WTC11 (cell line): ENCODE measurements at regions not wholly inside any gene's neighbourhood (a gene's known extent, or its start where the extent isn't known, plus 50 kb on each side); places are given as distances from the start of the nearest gene placed in this dataset.

Experiments used
- ATAC-seq: fragments of 200-7000 bp; cut with Tn5 transposase; 2 replicates; pipeline ENCODE4 v1.10.0; 2021; ENCODE audit warnings: mild to moderate bottlenecking, moderate library complexity
- CTCF ChIA-PET: fragments of 300-600 bp; sonication (Branson Sonifier 250); formaldehyde crosslinking; loops from one replicate; lab custom pipeline; 2021; ENCODE audit warnings: antibody characterized with exemption; lab: Charles Lee
- POLR2A ChIA-PET: fragments of 350-600 bp; sonication (Branson Sonifier 250); formaldehyde crosslinking; loops from one replicate; lab custom pipeline; 2021; ENCODE audit warnings: antibody characterized with exemption; lab: Charles Lee
- DNase-seq: peaks from one replicate; pipeline ENCODE4 v3.0.0; 2021; ENCODE audit warnings: low spot score
- H3K27ac Mint-ChIP-seq: 2 replicates; pipeline ENCODE4 v1.8.0; 2021; ENCODE audit warnings: mixed read lengths
- H3K27me3 Mint-ChIP-seq: 2 replicates; pipeline ENCODE4 v1.8.0; 2021; ENCODE audit warnings: low read depth, mild to moderate bottlenecking, moderate library complexity, mixed read lengths
- H3K36me3 Mint-ChIP-seq: 2 replicates; pipeline ENCODE4 v1.8.0; 2021; ENCODE audit warnings: mixed read lengths
- H3K4me1 Mint-ChIP-seq: 2 replicates; pipeline ENCODE4 v1.8.0; 2022; ENCODE audit warnings: mixed read lengths
- H3K4me3 Mint-ChIP-seq: 2 replicates; pipeline ENCODE4 v1.8.0; 2021; ENCODE audit warnings: mild to moderate bottlenecking, moderate library complexity, mixed read lengths
- H3K9me3 Mint-ChIP-seq: 2 replicates; pipeline ENCODE4 v1.8.0; 2021; ENCODE audit warnings: mixed read lengths
- ATF1 ChIP-seq: sonication (generic); formaldehyde crosslinking; IDR thresholded peaks from 2 replicates; pipeline ENCODE4 v1.8.1; 2023; ENCODE audit warnings: mild to moderate bottlenecking, moderate library complexity, missing genetic modification reagents
- ATF3 ChIP-seq: sonication (generic); formaldehyde crosslinking; conservative IDR thresholded peaks from 2 replicates; pipeline ENCODE4 v1.8.1; 2022; ENCODE audit warnings: mild to moderate bottlenecking, missing genetic modification reagents
- CBFB ChIP-seq: sonication (generic); formaldehyde crosslinking; IDR thresholded peaks from 2 replicates; pipeline ENCODE4 v1.8.1; 2022; ENCODE audit warnings: mild to moderate bottlenecking, low read depth, missing genetic modification reagents
- GRHL2 ChIP-seq: fragments of 250-450 bp; sonication (Bioruptor Pico); IDR thresholded peaks from 2 replicates; pipeline ENCODE4 v1.8.0; 2022; ENCODE audit warnings: mild to moderate bottlenecking, moderate library complexity; ENCODE audit not compliant: insufficient replicate concordance, severe bottlenecking
- JAZF1 ChIP-seq: fragments of 250-450 bp; sonication (Bioruptor Pico); IDR thresholded peaks from 2 replicates; pipeline ENCODE4 v1.9.0; 2021; ENCODE audit warnings: moderate library complexity, mild to moderate bottlenecking, inconsistent platforms
- NFATC4 ChIP-seq: fragments of 250-450 bp; sonication (Bioruptor Pico); IDR thresholded peaks from 2 replicates; pipeline ENCODE4 v1.9.0; 2021; ENCODE audit warnings: mild to moderate bottlenecking
- NFE2L1 ChIP-seq: sonication (generic); formaldehyde crosslinking; IDR thresholded peaks from 2 replicates; pipeline ENCODE4 v1.8.1; 2023; ENCODE audit warnings: missing genetic modification reagents
- NR2C2 ChIP-seq: sonication (generic); formaldehyde crosslinking; IDR thresholded peaks from 2 replicates; pipeline ENCODE4 v1.8.0; 2022; ENCODE audit warnings: mild to moderate bottlenecking, missing genetic modification reagents
- PRRX2 ChIP-seq: fragments of 250-450 bp; sonication (Bioruptor Pico); IDR thresholded peaks from 2 replicates; pipeline ENCODE4 v1.8.0; 2021; ENCODE audit warnings: mild to moderate bottlenecking
- STAT6 ChIP-seq: sonication (generic); formaldehyde crosslinking; conservative IDR thresholded peaks from 2 replicates; pipeline ENCODE4 v1.8.1; 2023; ENCODE audit warnings: mild to moderate bottlenecking, low read depth, missing genetic modification reagents, moderate library complexity
- TCF7 ChIP-seq: sonication (generic); formaldehyde crosslinking; IDR thresholded peaks from 2 replicates; pipeline ENCODE4 v1.8.0; 2022; ENCODE audit warnings: mild to moderate bottlenecking, low read depth, missing genetic modification reagents, moderate library complexity
- TEAD1 ChIP-seq: sonication (generic); formaldehyde crosslinking; IDR thresholded peaks from 2 replicates; pipeline ENCODE4 v1.8.0; 2022; ENCODE audit warnings: mild to moderate bottlenecking, missing genetic modification reagents
- ZBTB43 ChIP-seq: sonication (generic); formaldehyde crosslinking; IDR thresholded peaks from 2 replicates; pipeline ENCODE4 v1.8.1; 2023; ENCODE audit warnings: mild to moderate bottlenecking, missing genetic modification reagents
- ZNF138 ChIP-seq: sonication (generic); formaldehyde crosslinking; conservative IDR thresholded peaks from 2 replicates; pipeline ENCODE4 v1.8.1; 2022; ENCODE audit warnings: mild to moderate bottlenecking, moderate library complexity, missing genetic modification reagents
- ZNF423 ChIP-seq: fragments of 250-450 bp; sonication (Bioruptor Pico); IDR thresholded peaks from 2 replicates; pipeline ENCODE4 v2.1.2; 2022; ENCODE audit warnings: mild to moderate bottlenecking, moderate library complexity
- ZNF671 ChIP-seq: fragments of 250-450 bp; sonication (Bioruptor Pico); IDR thresholded peaks from 2 replicates; pipeline ENCODE4 v1.8.0; 2021; ENCODE audit warnings: mild to moderate bottlenecking
- TF ChIP-seq, protein P1 (sequence below): fragments of 250-450 bp; sonication (Bioruptor Pico); IDR thresholded peaks from 2 replicates; pipeline ENCODE4 v1.9.0; 2021; ENCODE audit warnings: mild to moderate bottlenecking
- TF ChIP-seq, protein P2 (sequence below): fragments of 250-450 bp; sonication (Bioruptor Pico); IDR thresholded peaks from 2 replicates; pipeline ENCODE4 v2.1.2; 2022; ENCODE audit warnings: mild to moderate bottlenecking, moderate library complexity
- TF ChIP-seq, protein P3 (sequence below): sonication (generic); formaldehyde crosslinking; IDR thresholded peaks from 2 replicates; pipeline ENCODE4 v1.8.1; 2022; ENCODE audit warnings: mild to moderate bottlenecking, missing genetic modification reagents, moderate library complexity, borderline replicate concordance

DNA sequence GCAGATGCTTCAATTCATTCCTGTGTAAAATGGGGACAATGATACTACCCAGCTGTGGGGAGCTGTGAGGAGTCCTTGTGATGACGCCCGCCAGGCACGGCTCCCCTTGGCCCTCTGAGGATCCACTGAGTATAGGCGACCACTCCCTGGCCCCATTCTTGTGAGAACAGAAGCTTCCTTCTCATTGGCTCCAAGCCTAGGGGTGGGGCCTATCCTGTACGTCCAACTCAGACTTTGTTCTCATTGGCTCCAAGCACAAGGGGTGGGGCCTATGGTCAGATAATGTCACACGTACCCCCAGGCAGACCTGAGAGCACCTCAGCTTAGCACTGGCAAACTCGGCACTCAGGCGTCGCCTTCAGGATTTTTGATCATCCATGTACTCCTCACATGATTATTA lies 232.9 kb upstream of the MVB12B start:
- Mint-ChIP-seq H3K36me3 (no peaks in the 10 kb centered on the region), H3K27me3 (no peaks in the 10 kb centered on the region; the same call in 1 of the 2 replicates)
- ATAC-seq = peak; percentile 81
- no peak for DNase-seq
- POLR2A ChIA-PET = no interaction called here
- TF ChIP-seq ATF3 (CRISPR knock-in tag) = no peak
- no peak for TF ChIP-seq GRHL2 (CRISPR knock-in tag)
- no peak for TF ChIP-seq NFE2L1 (CRISPR knock-in tag)
- TF ChIP-seq, all 79 proteins: peak for 0
- no peaks in the 10 kb centered on the region for H3K4me1 Mint-ChIP-seq
- no peak overlapping the region for H3K27ac Mint-ChIP-seq
- no peaks in the 10 kb centered on the region for H3K9me3 Mint-ChIP-seq
- no peak overlapping the region for H3K4me3 Mint-ChIP-seq
- CTCF ChIA-PET = no interaction called here

GRCh38 chr9:126095546-126096190 lies 231.0 kb upstream of the MVB12B start:
- H3K4me3 Mint-ChIP-seq = no peak overlapping the region
- H3K4me1 Mint-ChIP-seq = no peaks in the 10 kb centered on the region
- no peaks in the 10 kb centered on the region; the same call in 1 of the 2 replicates for H3K27me3 Mint-ChIP-seq
- H3K9me3 Mint-ChIP-seq = peaks cover 16% of the 10 kb centered on the region
- ChIA-PET CTCF (no interaction called here), POLR2A (no interaction called here)
- ATAC-seq (no peak), DNase-seq (no peak)
- no peak overlapping the region for H3K27ac Mint-ChIP-seq
- H3K36me3 Mint-ChIP-seq = no peaks in the 10 kb centered on the region
- TF ChIP-seq, protein P1, sequence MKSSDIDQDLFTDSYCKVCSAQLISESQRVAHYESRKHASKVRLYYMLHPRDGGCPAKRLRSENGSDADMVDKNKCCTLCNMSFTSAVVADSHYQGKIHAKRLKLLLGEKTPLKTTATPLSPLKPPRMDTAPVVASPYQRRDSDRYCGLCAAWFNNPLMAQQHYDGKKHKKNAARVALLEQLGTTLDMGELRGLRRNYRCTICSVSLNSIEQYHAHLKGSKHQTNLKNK (CRISPR knock-in tag) = no peak
- TF ChIP-seq ATF1 (CRISPR knock-in tag) = no peak
- TF ChIP-seq, all 79 proteins: peak for 0

DNA sequence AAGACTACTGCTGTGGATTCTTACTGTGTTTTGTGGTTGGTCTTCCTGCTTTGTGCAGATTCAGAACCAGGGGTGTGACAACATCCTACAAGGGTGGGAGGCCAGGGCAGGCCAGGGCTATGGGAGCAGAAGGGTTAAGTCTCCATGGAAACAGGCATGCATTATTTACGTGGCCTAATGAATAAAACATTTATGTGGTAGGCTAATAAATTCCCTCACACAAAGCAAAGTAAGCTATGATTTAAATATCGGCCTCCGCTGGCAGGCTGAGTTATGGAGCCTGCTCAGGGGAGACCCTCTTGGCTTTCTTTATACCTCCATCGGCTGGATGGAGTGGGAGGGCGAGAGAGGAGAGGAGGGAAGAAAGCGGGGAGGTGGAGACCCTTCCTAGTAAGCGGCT lies 230.3 kb upstream of the MVB12B start:
- CTCF ChIA-PET = no interaction called here
- no peak for DNase-seq
- TF ChIP-seq STAT6 (CRISPR knock-in tag) (no peak), ZNF423 (CRISPR knock-in tag) (no peak)
- TF ChIP-seq, protein P2, sequence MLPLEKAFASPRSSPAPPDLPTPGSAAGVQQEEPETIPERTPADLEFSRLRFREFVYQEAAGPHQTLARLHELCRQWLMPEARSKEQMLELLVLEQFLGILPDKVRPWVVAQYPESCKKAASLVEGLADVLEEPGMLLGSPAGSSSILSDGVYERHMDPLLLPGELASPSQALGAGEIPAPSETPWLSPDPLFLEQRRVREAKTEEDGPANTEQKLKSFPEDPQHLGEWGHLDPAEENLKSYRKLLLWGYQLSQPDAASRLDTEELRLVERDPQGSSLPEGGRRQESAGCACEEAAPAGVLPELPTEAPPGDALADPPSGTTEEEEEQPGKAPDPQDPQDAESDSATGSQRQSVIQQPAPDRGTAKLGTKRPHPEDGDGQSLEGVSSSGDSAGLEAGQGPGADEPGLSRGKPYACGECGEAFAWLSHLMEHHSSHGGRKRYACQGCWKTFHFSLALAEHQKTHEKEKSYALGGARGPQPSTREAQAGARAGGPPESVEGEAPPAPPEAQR = no peak
- TF ChIP-seq, protein P3, sequence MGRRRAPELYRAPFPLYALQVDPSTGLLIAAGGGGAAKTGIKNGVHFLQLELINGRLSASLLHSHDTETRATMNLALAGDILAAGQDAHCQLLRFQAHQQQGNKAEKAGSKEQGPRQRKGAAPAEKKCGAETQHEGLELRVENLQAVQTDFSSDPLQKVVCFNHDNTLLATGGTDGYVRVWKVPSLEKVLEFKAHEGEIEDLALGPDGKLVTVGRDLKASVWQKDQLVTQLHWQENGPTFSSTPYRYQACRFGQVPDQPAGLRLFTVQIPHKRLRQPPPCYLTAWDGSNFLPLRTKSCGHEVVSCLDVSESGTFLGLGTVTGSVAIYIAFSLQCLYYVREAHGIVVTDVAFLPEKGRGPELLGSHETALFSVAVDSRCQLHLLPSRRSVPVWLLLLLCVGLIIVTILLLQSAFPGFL (CRISPR knock-in tag) = no peak

DNA sequence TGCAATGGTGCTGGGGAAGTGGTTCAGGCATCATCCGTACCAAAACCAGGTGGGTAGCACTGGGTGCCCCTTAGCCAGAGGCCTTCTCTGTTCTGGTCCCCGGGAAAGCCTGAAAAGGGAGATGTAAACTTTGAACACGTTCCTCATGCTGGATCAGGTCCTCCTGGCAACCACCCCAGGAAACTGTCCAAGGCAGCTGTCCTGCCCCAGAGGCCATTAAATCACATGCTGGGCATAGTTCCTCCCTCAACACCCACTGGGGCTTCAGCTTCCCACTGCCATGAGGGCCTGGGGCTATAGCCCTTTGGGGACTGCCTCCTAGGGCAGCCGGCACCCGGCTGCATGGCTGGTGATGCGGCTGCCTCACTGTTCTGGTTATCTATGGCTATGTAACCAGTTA lies 228.9 kb upstream of the MVB12B start:
- Mint-ChIP-seq H3K4me1 (no peaks in the 10 kb centered on the region), H3K4me3 (no peak overlapping the region), H3K27ac (no peak overlapping the region), H3K9me3 (peaks cover 26% of the 10 kb centered on the region), H3K36me3 (no peaks in the 10 kb centered on the region), H3K27me3 (no peaks in the 10 kb centered on the region; the same call in 1 of the 2 replicates)
- no peak for DNase-seq
- CTCF ChIA-PET = no interaction called here
- ATAC-seq = no peak
- POLR2A ChIA-PET = no interaction called here
- TF ChIP-seq PRRX2 (CRISPR knock-in tag) (no peak), ZBTB43 (no peak), NR2C2 (no peak), ZNF423 (CRISPR knock-in tag) (no peak), TCF7 (CRISPR knock-in tag) (no peak), ZNF671 (CRISPR knock-in tag) (no peak), TEAD1 (CRISPR knock-in tag) (no peak), ATF3 (CRISPR knock-in tag) (no peak), NFATC4 (CRISPR knock-in tag) (no peak), CBFB (CRISPR knock-in tag) (no peak), ZNF138 (CRISPR knock-in tag) (no peak), JAZF1 (CRISPR knock-in tag) (no peak)
- TF ChIP-seq, protein P2 = no peak

More for the DNA sequence above, 230.3 kb upstream of the MVB12B start:
- H3K9me3 Mint-ChIP-seq = peaks cover 23% of the 10 kb centered on the region
- no peak overlapping the region for H3K4me3 Mint-ChIP-seq
- no peaks in the 10 kb centered on the region; the same call in 1 of the 2 replicates for H3K27me3 Mint-ChIP-seq
- no peak for ATAC-seq
- no peak overlapping the region for H3K27ac Mint-ChIP-seq
- POLR2A ChIA-PET = no interaction called here
- H3K36me3 Mint-ChIP-seq = no peaks in the 10 kb centered on the region
- no peaks in the 10 kb centered on the region for H3K4me1 Mint-ChIP-seq
